MCF 10A (cell line): ENCODE measurements at regions not wholly inside any gene's neighbourhood (a gene's known extent, or its start where the extent isn't known, plus 50 kb on each side); places are given as distances from the start of the nearest gene placed in this dataset.

Experiments
- BruUV-seq: library from RNA; stranded (reverse); fragments of 400-500 nt; replicated peaks from 2 replicates; lab custom pipeline; 2021; lab: Mats Ljungman, UMichigan
- CTCF ChIA-PET: fragments of 300-600 bp; sonication (Branson Sonifier 250); formaldehyde crosslinking; extraction: SDS; loops from one replicate; lab custom pipeline; 2021; ENCODE audit warnings: antibody characterized with exemption, inconsistent platforms; lab: Yijun Ruan, JAX
- POLR2A ChIA-PET: fragments of 300-600, 350-650 bp; sonication (Branson Sonifier 250); formaldehyde crosslinking; extraction: SDS; loops from one replicate; lab custom pipeline; 2020; ENCODE audit warnings: antibody characterized with exemption, inconsistent platforms; lab: Yijun Ruan, JAX
- DNase-seq: peaks from one replicate; pipeline ENCODE4 v3.0.0-alpha.2; 2018; ENCODE audit not compliant: unreplicated experiment
- H3K27ac Mint-ChIP-seq: one replicate; pipeline ENCODE4 v1.8.0; 2022; ENCODE audit warnings: mild to moderate bottlenecking, low read depth, mixed read lengths; ENCODE audit not compliant: unreplicated experiment
- H3K27me3 Mint-ChIP-seq: one replicate; pipeline ENCODE4 v1.8.0; 2022; ENCODE audit warnings: mixed read lengths; ENCODE audit not compliant: insufficient read depth, unreplicated experiment
- H3K36me3 Mint-ChIP-seq: one replicate; pipeline ENCODE4 v1.8.0; 2022; ENCODE audit warnings: mild to moderate bottlenecking, moderate library complexity, mixed read lengths; ENCODE audit not compliant: insufficient read depth, unreplicated experiment
- H3K4me1 Mint-ChIP-seq: one replicate; pipeline ENCODE4 v1.8.0; 2022; ENCODE audit warnings: mixed read lengths; ENCODE audit not compliant: insufficient read depth, unreplicated experiment
- H3K4me3 Mint-ChIP-seq: one replicate; pipeline ENCODE4 v1.8.0; 2022; ENCODE audit warnings: mild to moderate bottlenecking, moderate library complexity, mixed read lengths; ENCODE audit not compliant: unreplicated experiment
- H3K9me3 Mint-ChIP-seq: one replicate; pipeline ENCODE4 v1.8.0; 2022; ENCODE audit warnings: mixed read lengths; ENCODE audit not compliant: unreplicated experiment
- intact Hi-C: fragments of 100-400 bp; cut with micrococcal nuclease; formaldehyde crosslinking; loops from 2 replicates; pipeline ENCODE4 v1.14.1; 2022
- TF ChIP-seq, protein P1 (sequence below): fragments of 200-600 bp; IDR thresholded peaks from one replicate; pipeline ENCODE4 v1.8.0; 2022; ENCODE audit warnings: antibody characterized with exemption, mild to moderate bottlenecking; ENCODE audit not compliant: unreplicated experiment

DNA sequence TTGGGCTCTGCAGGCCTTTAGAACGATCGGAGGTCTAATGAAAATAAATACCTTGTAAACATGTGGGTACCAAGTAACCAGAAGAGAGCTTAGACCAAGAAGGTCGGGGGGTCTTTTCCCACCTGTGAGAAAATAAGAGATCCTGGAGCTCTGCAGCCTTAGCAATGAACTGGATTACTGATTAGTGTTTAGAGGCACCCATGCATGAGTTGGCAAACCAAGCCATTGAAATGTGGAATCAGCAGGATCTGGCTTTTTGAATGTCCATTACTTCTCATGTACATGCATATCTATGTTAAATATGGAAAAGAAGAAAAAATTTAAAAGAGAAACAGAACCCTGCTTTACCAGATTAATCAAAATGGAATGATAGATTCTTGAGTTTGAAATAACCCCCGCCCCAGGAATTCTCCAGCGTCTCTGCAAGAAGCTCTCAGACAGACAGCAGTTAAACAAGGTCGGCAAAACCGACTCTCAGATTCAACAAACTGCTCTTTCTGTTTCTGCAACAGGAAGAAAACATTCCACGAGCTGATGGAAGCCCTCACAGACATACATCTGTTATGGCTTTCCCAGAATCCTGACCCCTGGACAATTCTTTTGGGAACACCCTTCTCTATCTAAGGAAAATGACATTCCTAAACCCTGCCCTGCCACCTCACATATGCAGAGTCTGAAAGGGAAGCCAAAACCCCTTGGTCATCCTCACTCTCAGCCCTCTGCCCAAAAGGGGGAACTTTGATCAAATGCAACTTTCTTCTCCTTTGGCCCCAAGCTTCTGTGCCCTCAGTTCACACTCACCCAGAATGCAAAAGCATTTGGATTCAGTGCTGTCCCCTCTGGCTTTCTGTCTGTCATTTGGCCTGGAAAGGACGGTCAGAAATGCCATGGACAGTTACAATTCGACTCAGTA, 78.7 kb upstream of the EN2 start:
- H3K36me3 Mint-ChIP-seq = no peaks in the 10 kb centered on the region
- H3K27me3 Mint-ChIP-seq = peaks cover 78% of the 10 kb centered on the region
- POLR2A ChIA-PET = interaction anchor here (0.9 to 1.2 kb wide), 3 partner anchors 23 to 324 kb away, joined by 3 read pairs; partner anchors contain the start of gene RBM33
- no peaks in the 10 kb centered on the region for H3K9me3 Mint-ChIP-seq
- peaks cover 8% of the 10 kb centered on the region for H3K4me1 Mint-ChIP-seq
- no TSS peak for BruUV-seq
- TF ChIP-seq, protein P1, sequence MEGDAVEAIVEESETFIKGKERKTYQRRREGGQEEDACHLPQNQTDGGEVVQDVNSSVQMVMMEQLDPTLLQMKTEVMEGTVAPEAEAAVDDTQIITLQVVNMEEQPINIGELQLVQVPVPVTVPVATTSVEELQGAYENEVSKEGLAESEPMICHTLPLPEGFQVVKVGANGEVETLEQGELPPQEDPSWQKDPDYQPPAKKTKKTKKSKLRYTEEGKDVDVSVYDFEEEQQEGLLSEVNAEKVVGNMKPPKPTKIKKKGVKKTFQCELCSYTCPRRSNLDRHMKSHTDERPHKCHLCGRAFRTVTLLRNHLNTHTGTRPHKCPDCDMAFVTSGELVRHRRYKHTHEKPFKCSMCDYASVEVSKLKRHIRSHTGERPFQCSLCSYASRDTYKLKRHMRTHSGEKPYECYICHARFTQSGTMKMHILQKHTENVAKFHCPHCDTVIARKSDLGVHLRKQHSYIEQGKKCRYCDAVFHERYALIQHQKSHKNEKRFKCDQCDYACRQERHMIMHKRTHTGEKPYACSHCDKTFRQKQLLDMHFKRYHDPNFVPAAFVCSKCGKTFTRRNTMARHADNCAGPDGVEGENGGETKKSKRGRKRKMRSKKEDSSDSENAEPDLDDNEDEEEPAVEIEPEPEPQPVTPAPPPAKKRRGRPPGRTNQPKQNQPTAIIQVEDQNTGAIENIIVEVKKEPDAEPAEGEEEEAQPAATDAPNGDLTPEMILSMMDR = no peak
- H3K27ac Mint-ChIP-seq = no peak overlapping the region
- CTCF ChIA-PET = interaction anchor here (0.5 to 3.7 kb wide), 42 partner anchors 9 to 1860 kb away, joined by 3 to 18 read pairs (median 3); no protein-coding TSS in a partner anchor
- DNase-seq = no peak
- intact Hi-C loops = no loop called here
- no peak overlapping the region for H3K4me3 Mint-ChIP-seq

- Mint-ChIP-seq H3K4me3 (no peak overlapping the region), H3K9me3 (no peaks in the 10 kb centered on the region), H3K27ac (no peak overlapping the region), H3K27me3 (peaks cover 84% of the 10 kb centered on the region), H3K36me3 (no peaks in the 10 kb centered on the region), H3K4me1 (peaks cover 8% of the 10 kb centered on the region)
- BruUV-seq = no TSS peak
- intact Hi-C loops = loop anchor here (1.0 to 10.0 kb wide), 4 partner anchors 124 to 388 kb away; no protein-coding TSS in a partner anchor
- POLR2A ChIA-PET = interaction anchor here (0.6 to 1.2 kb wide), 6 partner anchors 24 to 1584 kb away, joined by 3 to 4 read pairs (median 3); partner anchors contain the start of gene RBM33
- TF ChIP-seq, protein P1 = peak; percentile 61
- CTCF ChIA-PET = interaction anchor here (0.5 to 3.7 kb wide), 44 partner anchors 8 to 1859 kb away, joined by 3 to 18 read pairs (median 4); no protein-coding TSS in a partner anchor
- DNase-seq = peak; percentile 78
Observed at GRCh38 chr7:155380221-155380861, 77.6 kb upstream of the EN2 start.

- CTCF ChIA-PET = interaction anchor here (0.6 to 3.7 kb wide), 24 partner anchors 24 to 511 kb away, joined by 3 to 18 read pairs (median 4); partner anchors contain the start of gene RBM33
- no peak overlapping the region for H3K4me3 Mint-ChIP-seq
- H3K27ac Mint-ChIP-seq = no peak overlapping the region
- peaks cover 8% of the 10 kb centered on the region for H3K4me1 Mint-ChIP-seq
- DNase-seq = no peak
- intact Hi-C loops = loop anchor here (1.0 to 10.0 kb wide), 4 partner anchors 124 to 387 kb away; no protein-coding TSS in a partner anchor
- BruUV-seq = no TSS peak
- POLR2A ChIA-PET = interaction anchor here (0.6 to 0.9 kb wide), 3 partner anchors 13 to 396 kb away, joined by 3 to 4 read pairs (median 4); no protein-coding TSS in a partner anchor
- no peaks in the 10 kb centered on the region for H3K9me3 Mint-ChIP-seq
- peaks cover 83% of the 10 kb centered on the region for H3K27me3 Mint-ChIP-seq
- H3K36me3 Mint-ChIP-seq = no peaks in the 10 kb centered on the region
- TF ChIP-seq, protein P1 = no peak
Observed at GRCh38 chr7:155380976-155381851, 76.7 kb upstream of the EN2 start.
